ENCODE measurements at regions not wholly inside any gene's neighbourhood (a gene's known extent, or its start where the extent isn't known, plus 50 kb on each side); places are given as distances from the start of the nearest gene placed in this dataset.

DNA sequence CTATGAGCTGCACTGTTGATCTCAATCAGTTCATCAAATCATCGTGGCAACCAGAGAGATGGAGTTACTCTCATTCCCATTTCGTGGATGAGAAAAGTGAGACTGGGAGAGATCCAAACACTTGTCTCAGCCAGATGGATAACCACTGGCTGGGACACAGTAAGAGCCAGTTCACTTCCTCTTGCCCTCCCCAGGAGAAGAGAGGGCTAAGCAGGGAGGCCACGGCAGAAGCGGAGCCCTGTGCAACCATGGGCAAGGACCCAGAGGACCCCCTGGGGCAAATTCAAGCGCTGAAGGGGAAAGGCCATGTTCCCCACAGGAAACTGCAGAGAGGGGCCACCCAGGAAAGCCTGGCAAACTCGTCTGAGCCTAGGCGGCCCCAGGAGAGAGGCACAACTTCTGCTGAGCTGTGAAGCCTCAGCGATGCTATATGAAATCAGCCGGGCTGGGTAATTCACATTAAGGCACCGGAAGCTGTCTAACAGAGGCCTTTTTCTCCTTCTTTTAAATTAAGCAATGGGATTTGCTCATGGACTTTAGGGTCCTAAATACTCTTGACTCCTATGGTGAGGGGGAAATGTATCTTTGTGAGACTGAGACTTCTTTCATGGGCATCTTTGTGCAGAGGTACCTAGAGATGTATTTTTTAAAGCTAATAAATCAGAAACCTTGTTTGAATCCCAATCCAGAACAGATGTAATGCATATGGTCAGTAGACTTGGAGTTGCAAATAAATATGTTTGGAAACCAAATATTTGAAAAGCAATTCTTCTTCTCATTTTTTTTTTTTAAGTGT lies 137.1 kb upstream of the SMIM23 start:
- in situ Hi-C loops (cut with MboI; ENCODE audit: low sequenced_read_pairs) (no loop called here), dilution Hi-C loops (cut with HindIII; ENCODE audit: low sequenced_read_pairs, unreplicated experiment) (no loop called here), intact Hi-C loops (cut with micrococcal nuclease) (no loop called here)
- Histone ChIP-seq H3K23ac (ENCODE audit: low read depth, low read length) (no peak overlapping the region), H3K14ac (replicated peaks; ENCODE audit: low read depth, low read length) (no peak overlapping the region), H3K27ac (ENCODE audit: insufficient read depth, low read length) (no peak overlapping the region), H4K5ac (ENCODE audit: low read depth, low read length) (no peak overlapping the region), H3K18ac (ENCODE audit: low read depth, low read length) (no peak overlapping the region), H3K9ac (ENCODE audit: low read depth, low read length) (no peak overlapping the region), H2AFZ (replicated peaks; ENCODE audit: low read length, poor library complexity) (peak overlapping the region; percentile 8), H3K4me3 (ENCODE audit: insufficient read depth, low read depth, low read length) (no peak overlapping the region), H3K56ac (ENCODE audit: extremely low read depth, insufficient read depth, low read length) (no peak overlapping the region), H4K20me1 (ENCODE audit: insufficient read depth, low read length) (no peaks in the 10 kb centered on the region), H2BK20ac (ENCODE audit: low read depth, low read length) (no peak overlapping the region), H3K79me1 (ENCODE audit: low read depth in 1 of 2, low read length in 2 of 2) (no peaks in the 10 kb centered on the region), H3K27me3 (ENCODE audit: control insufficient read depth, insufficient read depth, low read length) (peaks cover 4% of the 10 kb centered on the region; the same call in 1 of the 2 replicates), H3K36me3 (ENCODE audit: control insufficient read depth, insufficient read depth, low read length) (no peaks in the 10 kb centered on the region), H3K4ac (ENCODE audit: low read depth, low read length) (no peak overlapping the region), H3K4me1 (ENCODE audit: control insufficient read depth, insufficient read depth, low read length) (peaks cover 4% of the 10 kb centered on the region; the same call in 1 of the 2 replicates), H2BK5ac (ENCODE audit: low read depth, low read length, poor library complexity, severe bottlenecking) (no peak overlapping the region), H2BK120ac (ENCODE audit: low read depth, low read length) (no peak overlapping the region), H3K9me3 (ENCODE audit: control insufficient read depth, insufficient read depth, low read length) (no peaks in the 10 kb centered on the region), H2BK15ac (ENCODE audit: low read depth, low read length) (no peak overlapping the region), H3K9me1 (ENCODE audit: insufficient read depth, low read length) (no peaks in the 10 kb centered on the region; the same call in 1 of the 2 replicates), H4K91ac (ENCODE audit: insufficient read depth, low read depth, low read length) (no peak overlapping the region), H3K4me2 (ENCODE audit: low read depth, low read length) (no peak overlapping the region), H4K8ac (ENCODE audit: low read depth in 2 of 2, low read length in 2 of 2) (no peak overlapping the region), H2AK5ac (ENCODE audit: low read depth, low read length) (no peak overlapping the region), H2AK9ac (replicated peaks; ENCODE audit: low read depth, low read length, poor library complexity) (no peak overlapping the region)
- ATAC-seq (ENCODE audit: low read depth) (no peak), DNase-seq (no peak)
- WGBS, 2 experiments (ENCODE audit: extremely low coverage in 2 of 2, insufficient read length in 1 of 2), result no CpG with 5 or more reads among the region's 10 CpGs
- no peak for TF ChIP-seq RCOR1 (IDR thresholded peaks at IDR 0.05; ENCODE audit: insufficient replicate concordance, low read length)
- TF ChIP-seq, protein P1, sequence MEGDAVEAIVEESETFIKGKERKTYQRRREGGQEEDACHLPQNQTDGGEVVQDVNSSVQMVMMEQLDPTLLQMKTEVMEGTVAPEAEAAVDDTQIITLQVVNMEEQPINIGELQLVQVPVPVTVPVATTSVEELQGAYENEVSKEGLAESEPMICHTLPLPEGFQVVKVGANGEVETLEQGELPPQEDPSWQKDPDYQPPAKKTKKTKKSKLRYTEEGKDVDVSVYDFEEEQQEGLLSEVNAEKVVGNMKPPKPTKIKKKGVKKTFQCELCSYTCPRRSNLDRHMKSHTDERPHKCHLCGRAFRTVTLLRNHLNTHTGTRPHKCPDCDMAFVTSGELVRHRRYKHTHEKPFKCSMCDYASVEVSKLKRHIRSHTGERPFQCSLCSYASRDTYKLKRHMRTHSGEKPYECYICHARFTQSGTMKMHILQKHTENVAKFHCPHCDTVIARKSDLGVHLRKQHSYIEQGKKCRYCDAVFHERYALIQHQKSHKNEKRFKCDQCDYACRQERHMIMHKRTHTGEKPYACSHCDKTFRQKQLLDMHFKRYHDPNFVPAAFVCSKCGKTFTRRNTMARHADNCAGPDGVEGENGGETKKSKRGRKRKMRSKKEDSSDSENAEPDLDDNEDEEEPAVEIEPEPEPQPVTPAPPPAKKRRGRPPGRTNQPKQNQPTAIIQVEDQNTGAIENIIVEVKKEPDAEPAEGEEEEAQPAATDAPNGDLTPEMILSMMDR (conservative IDR thresholded peaks at IDR 0.05; ENCODE audit: low read depth, low read length), result no peak
- TF ChIP-seq MAFK (IDR thresholded peaks at IDR 0.05; ENCODE audit: low read depth, low read length), result no peak
- TF ChIP-seq CEBPB (IDR thresholded peaks at IDR 0.05; ENCODE audit: low read depth, low read length), result no peak
- POLR2A ChIA-PET (ENCODE audit: unreplicated experiment), result interaction anchor here (0.7 kb wide), 1 partner anchor 12 kb away, joined by 4 read pairs; no protein-coding TSS in a partner anchor
- no TSS peak for BruUV-seq (replicated peaks)
- CTCF ChIA-PET, result no interaction called here
